Astrocyte (in vitro differentiated cells and primary cell): ENCODE measurements at regions not wholly inside any gene's neighbourhood (a gene's known extent, or its start where the extent isn't known, plus 50 kb on each side); places are given as distances from the start of the nearest gene placed in this dataset.

Experiments
- DNase-seq: peaks from one replicate; pipeline ENCODE4 v3.0.0-alpha.2; 2010; ENCODE audit warnings: low read depth
- FAIRE-seq: peaks from 2 replicates; lab custom pipeline; 2011; peaks lifted over from hg19 to GRCh38; lab: Jason Lieb, UNC
- H2AFZ ChIP-seq: 2 replicates; pipeline ENCODE4 v1.6.0; 2012; ENCODE audit warnings: low read depth, low read length, inconsistent platforms
- H3K27ac ChIP-seq: 2 replicates; pipeline ENCODE4 v1.5.1; 2011; ENCODE audit warnings: low read depth, low read length, inconsistent platforms
- H3K27me3 ChIP-seq: 2 replicates; pipeline ENCODE4 v1.6.0; 2011; ENCODE audit warnings: low read length, inconsistent platforms; ENCODE audit not compliant: insufficient read depth
- H3K36me3 ChIP-seq: 2 replicates; pipeline ENCODE4 v1.5.1; 2011; ENCODE audit warnings: low read length, inconsistent platforms; ENCODE audit not compliant: insufficient read depth
- H3K4me1 ChIP-seq: 2 replicates; pipeline ENCODE4 v1.5.1; 2011; ENCODE audit warnings: low read length, inconsistent platforms; ENCODE audit not compliant: insufficient read depth
- H3K4me2 ChIP-seq: 2 replicates; pipeline ENCODE4 v1.6.0; 2012; ENCODE audit warnings: low read length, inconsistent platforms
- H3K4me3 ChIP-seq: 2 replicates; pipeline ENCODE4 v1.5.1; 2011; ENCODE audit warnings: low read depth, mild to moderate bottlenecking, low read length, inconsistent platforms; ENCODE audit not compliant: insufficient read depth
- H3K79me2 ChIP-seq: 2 replicates; pipeline ENCODE4 v1.6.0; 2012; ENCODE audit warnings: mild to moderate bottlenecking, low read length, inconsistent platforms; ENCODE audit not compliant: insufficient read depth
- H3K9ac ChIP-seq: 2 replicates; pipeline ENCODE4 v1.6.0; 2012; ENCODE audit warnings: mild to moderate bottlenecking, low read length, inconsistent platforms
- H3K9me3 ChIP-seq: 2 replicates; pipeline ENCODE4 v1.5.1; 2012; ENCODE audit warnings: low read depth, mild to moderate bottlenecking, low read length, inconsistent platforms; ENCODE audit not compliant: insufficient read depth
- H4K20me1 ChIP-seq: 2 replicates; pipeline ENCODE4 v1.6.0; 2012; ENCODE audit warnings: low read length, inconsistent platforms; ENCODE audit not compliant: insufficient read depth
- H3K27ac Mint-ChIP-seq: one replicate; pipeline ENCODE4 v1.8.0; 2021; ENCODE audit warnings: mild to moderate bottlenecking, mixed read lengths; ENCODE audit not compliant: unreplicated experiment
- H3K27me3 Mint-ChIP-seq: one replicate; pipeline ENCODE4 v1.8.0; 2021; ENCODE audit warnings: low read depth, mixed read lengths; ENCODE audit not compliant: unreplicated experiment
- H3K36me3 Mint-ChIP-seq: one replicate; pipeline ENCODE4 v1.8.0; 2021; ENCODE audit warnings: low read depth, mixed read lengths; ENCODE audit not compliant: unreplicated experiment
- H3K4me1 Mint-ChIP-seq: one replicate; pipeline ENCODE4 v1.8.0; 2021; ENCODE audit warnings: low read depth, mixed read lengths; ENCODE audit not compliant: unreplicated experiment
- H3K4me3 Mint-ChIP-seq: one replicate; pipeline ENCODE4 v1.8.0; 2021; ENCODE audit warnings: mild to moderate bottlenecking, moderate library complexity, mixed read lengths; ENCODE audit not compliant: unreplicated experiment
- H3K9me3 Mint-ChIP-seq: one replicate; pipeline ENCODE4 v1.8.0; 2021; ENCODE audit warnings: mild to moderate bottlenecking, mixed read lengths; ENCODE audit not compliant: unreplicated experiment
- EZH2 ChIP-seq: IDR thresholded peaks from 2 replicates; pipeline ENCODE4 v1.6.1; 2012; ENCODE audit warnings: mild to moderate bottlenecking, low read length, inconsistent platforms; ENCODE audit not compliant: insufficient read depth
- TF ChIP-seq, protein P1 (sequence below): IDR thresholded peaks from 2 replicates; pipeline ENCODE4 v1.5.1; 2011; ENCODE audit warnings: low read depth, mild to moderate bottlenecking, inconsistent platforms, low read length, moderate library complexity; ENCODE audit not compliant: insufficient read depth

DNA sequence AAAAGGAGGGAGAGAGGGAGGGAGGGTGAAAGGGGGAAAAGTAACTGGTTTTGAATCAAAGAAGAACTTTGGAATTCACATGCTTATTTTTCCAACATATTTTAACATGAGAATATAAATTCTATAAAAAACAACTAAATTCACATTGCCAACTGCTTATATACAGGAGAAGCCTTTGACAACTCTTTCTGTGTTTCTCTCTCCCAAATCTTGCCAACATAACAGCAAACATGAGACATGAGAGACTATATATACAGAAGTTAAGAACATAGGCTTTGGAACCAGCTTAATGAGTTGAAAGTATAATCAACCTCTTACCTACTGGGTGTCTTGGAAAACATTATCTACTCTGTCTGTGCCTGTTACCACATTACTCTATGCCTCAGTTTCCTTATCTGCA is 493.3 kb downstream of the RFC3 start:
- TF ChIP-seq, protein P1, sequence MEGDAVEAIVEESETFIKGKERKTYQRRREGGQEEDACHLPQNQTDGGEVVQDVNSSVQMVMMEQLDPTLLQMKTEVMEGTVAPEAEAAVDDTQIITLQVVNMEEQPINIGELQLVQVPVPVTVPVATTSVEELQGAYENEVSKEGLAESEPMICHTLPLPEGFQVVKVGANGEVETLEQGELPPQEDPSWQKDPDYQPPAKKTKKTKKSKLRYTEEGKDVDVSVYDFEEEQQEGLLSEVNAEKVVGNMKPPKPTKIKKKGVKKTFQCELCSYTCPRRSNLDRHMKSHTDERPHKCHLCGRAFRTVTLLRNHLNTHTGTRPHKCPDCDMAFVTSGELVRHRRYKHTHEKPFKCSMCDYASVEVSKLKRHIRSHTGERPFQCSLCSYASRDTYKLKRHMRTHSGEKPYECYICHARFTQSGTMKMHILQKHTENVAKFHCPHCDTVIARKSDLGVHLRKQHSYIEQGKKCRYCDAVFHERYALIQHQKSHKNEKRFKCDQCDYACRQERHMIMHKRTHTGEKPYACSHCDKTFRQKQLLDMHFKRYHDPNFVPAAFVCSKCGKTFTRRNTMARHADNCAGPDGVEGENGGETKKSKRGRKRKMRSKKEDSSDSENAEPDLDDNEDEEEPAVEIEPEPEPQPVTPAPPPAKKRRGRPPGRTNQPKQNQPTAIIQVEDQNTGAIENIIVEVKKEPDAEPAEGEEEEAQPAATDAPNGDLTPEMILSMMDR, result no peak
- TF ChIP-seq EZH2, result no peak
- Histone ChIP-seq H3K79me2 (no peaks in the 10 kb centered on the region), H3K4me1 (no peaks in the 10 kb centered on the region), H3K4me3 (no peak overlapping the region), H3K27ac (no peak overlapping the region), H3K9me3 (no peaks in the 10 kb centered on the region), H3K4me2 (no peak overlapping the region), H4K20me1 (no peaks in the 10 kb centered on the region), H2AFZ (no peak overlapping the region), H3K27me3 (no peaks in the 10 kb centered on the region), H3K36me3 (no peaks in the 10 kb centered on the region), H3K9ac (no peak overlapping the region)
- Mint-ChIP-seq H3K4me3 (no peak overlapping the region), H3K36me3 (peaks cover 2% of the 10 kb centered on the region), H3K27ac (no peak overlapping the region), H3K27me3 (no peaks in the 10 kb centered on the region), H3K4me1 (peaks cover 7% of the 10 kb centered on the region), H3K9me3 (peaks cover 2% of the 10 kb centered on the region)
- FAIRE-seq (no peak), DNase-seq (no peak)

DNA sequence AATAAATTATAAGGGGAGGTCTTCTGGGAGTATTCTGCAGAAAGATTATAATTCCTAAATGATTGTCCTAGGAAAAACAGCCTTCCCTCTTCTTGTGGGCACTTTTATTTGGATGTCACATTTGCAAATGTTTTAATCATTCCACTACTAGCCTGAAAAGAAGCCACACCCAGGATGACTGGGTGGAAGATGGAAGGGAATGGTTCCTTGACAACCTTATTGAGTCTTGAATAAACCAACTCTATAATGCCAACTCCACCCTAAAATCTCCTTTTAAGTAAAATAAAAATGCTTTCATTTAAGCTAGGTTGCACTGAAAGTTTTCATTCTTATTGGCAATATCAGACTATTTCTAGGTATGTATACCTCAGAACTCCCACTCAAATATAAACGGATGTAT is 494.6 kb downstream of the RFC3 start:
- Histone ChIP-seq H3K9me3 (no peaks in the 10 kb centered on the region), H3K4me2 (no peak overlapping the region), H3K4me3 (no peak overlapping the region), H3K9ac (no peak overlapping the region), H4K20me1 (no peaks in the 10 kb centered on the region), H2AFZ (no peak overlapping the region), H3K27me3 (no peaks in the 10 kb centered on the region), H3K79me2 (no peaks in the 10 kb centered on the region), H3K36me3 (no peaks in the 10 kb centered on the region), H3K4me1 (no peaks in the 10 kb centered on the region), H3K27ac (no peak overlapping the region)
- Mint-ChIP-seq H3K4me3 (no peak overlapping the region), H3K27me3 (no peaks in the 10 kb centered on the region), H3K36me3 (peaks cover 2% of the 10 kb centered on the region), H3K4me1 (peaks cover 7% of the 10 kb centered on the region), H3K9me3 (peaks cover 2% of the 10 kb centered on the region), H3K27ac (no peak overlapping the region)
- DNase-seq (no peak), FAIRE-seq (no peak)
- TF ChIP-seq, protein P1, result no peak
- no peak for TF ChIP-seq EZH2

DNA sequence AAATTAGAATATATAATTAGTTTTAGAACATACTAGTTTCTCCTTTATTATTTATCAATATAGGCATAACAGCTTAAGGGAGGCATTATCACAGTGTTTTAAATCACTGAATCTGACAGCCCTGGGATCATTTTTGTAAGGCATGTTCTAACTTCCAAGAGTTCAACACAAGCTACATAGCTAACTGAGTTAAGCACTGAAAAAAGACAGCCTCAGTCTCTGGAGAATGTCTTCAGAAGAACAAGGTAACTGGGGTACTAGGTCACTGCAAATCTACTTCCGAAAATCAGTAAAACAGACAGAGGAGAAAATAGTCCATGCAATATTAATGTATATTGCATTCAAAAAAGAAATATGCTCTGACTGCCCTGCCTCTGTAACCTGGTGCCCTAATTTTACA is 502.1 kb downstream of the RFC3 start:
- Mint-ChIP-seq H3K9me3 (peaks cover 2% of the 10 kb centered on the region), H3K36me3 (no peaks in the 10 kb centered on the region), H3K27me3 (no peaks in the 10 kb centered on the region), H3K27ac (no peak overlapping the region), H3K4me3 (no peak overlapping the region), H3K4me1 (no peaks in the 10 kb centered on the region)
- no peak overlapping the region for H3K4me2 ChIP-seq
- DNase-seq (no peak), FAIRE-seq (no peak)
- H3K4me3 ChIP-seq, result no peak overlapping the region
- H3K27me3 ChIP-seq, result no peaks in the 10 kb centered on the region
- no peaks in the 10 kb centered on the region for H3K79me2 ChIP-seq
- no peaks in the 10 kb centered on the region for H3K9me3 ChIP-seq
- H3K9ac ChIP-seq, result no peak overlapping the region
- H3K4me1 ChIP-seq, result no peaks in the 10 kb centered on the region
- H4K20me1 ChIP-seq, result no peaks in the 10 kb centered on the region
- H2AFZ ChIP-seq, result no peak overlapping the region
- TF ChIP-seq, protein P1, result no peak
- TF ChIP-seq EZH2, result no peak
- H3K27ac ChIP-seq, result no peak overlapping the region
- no peaks in the 10 kb centered on the region for H3K36me3 ChIP-seq
